Lower lobe of right lung (tissue), 2 donors: ENCODE measurements at regions not wholly inside any gene's neighbourhood (a gene's known extent, or its start where the extent isn't known, plus 50 kb on each side); places are given as distances from the start of the nearest gene placed in this dataset.

Experiments
- ATAC-seq, 2 donors: fragments of 200-7000 bp; cut with Tn5 transposase; one replicate each; pipeline ENCODE4 v1.9.1; 2020 to 2022; ENCODE audit warnings: mild to moderate bottlenecking in 2 of 2, moderate library complexity in 2 of 2
- DNase-seq: peaks from one replicate; pipeline ENCODE4 v3.0.0-alpha.2; 2020
- H3K27ac ChIP-seq: fragments of 200-600 bp; one replicate; pipeline ENCODE4 v1.8.0; 2022
- H3K27me3 ChIP-seq: fragments of 200-600 bp; one replicate; pipeline ENCODE4 v1.8.0; 2022; ENCODE audit warnings: low read depth
- H3K36me3 ChIP-seq: fragments of 200-600 bp; one replicate; pipeline ENCODE4 v1.8.0; 2022; ENCODE audit warnings: mild to moderate bottlenecking
- H3K4me1 ChIP-seq: fragments of 200-600 bp; one replicate; pipeline ENCODE4 v1.8.0; 2022
- H3K4me3 ChIP-seq: fragments of 200-600 bp; one replicate; pipeline ENCODE4 v1.8.0; 2022; ENCODE audit warnings: mild to moderate bottlenecking
- H3K9me3 ChIP-seq: fragments of 200-600 bp; one replicate; pipeline ENCODE4 v1.8.0; 2022
- intact Hi-C: fragments of 100-400 bp; cut with DNase I; formaldehyde crosslinking; loops from one replicate; pipeline ENCODE4 v1.11.0; 2022
- TF ChIP-seq, protein P1 (sequence below): fragments of 200-600 bp; IDR thresholded peaks from one replicate; pipeline ENCODE4 v1.8.0; 2022; ENCODE audit warnings: antibody characterized with exemption, mild to moderate bottlenecking
- donor health status: DM: no; HTN: yes; CAD: no; lungs with severe emphysema.

DNA sequence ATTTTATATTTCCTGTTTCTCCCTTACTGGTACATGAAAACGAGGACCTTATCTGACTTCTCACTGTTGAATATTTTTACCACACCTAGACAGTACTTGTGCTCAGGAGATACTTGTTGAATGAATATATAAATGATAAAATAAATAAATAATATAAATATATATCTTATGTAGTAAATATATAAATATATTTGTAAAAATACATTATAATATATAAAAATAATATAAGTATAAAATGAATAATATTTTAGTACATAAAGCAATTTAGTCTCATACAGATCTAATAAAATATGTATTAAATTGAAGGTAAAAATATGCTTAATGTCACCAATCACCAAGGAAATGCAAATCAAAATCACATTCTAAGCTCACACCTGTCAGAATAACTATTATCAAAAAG, 360.6 kb downstream of the EFNA5 start:
- H3K27ac ChIP-seq: no peak overlapping the region
- ATAC-seq: no peak
- no peak overlapping the region for H3K4me3 ChIP-seq
- no peaks in the 10 kb centered on the region for H3K9me3 ChIP-seq
- TF ChIP-seq, protein P1, sequence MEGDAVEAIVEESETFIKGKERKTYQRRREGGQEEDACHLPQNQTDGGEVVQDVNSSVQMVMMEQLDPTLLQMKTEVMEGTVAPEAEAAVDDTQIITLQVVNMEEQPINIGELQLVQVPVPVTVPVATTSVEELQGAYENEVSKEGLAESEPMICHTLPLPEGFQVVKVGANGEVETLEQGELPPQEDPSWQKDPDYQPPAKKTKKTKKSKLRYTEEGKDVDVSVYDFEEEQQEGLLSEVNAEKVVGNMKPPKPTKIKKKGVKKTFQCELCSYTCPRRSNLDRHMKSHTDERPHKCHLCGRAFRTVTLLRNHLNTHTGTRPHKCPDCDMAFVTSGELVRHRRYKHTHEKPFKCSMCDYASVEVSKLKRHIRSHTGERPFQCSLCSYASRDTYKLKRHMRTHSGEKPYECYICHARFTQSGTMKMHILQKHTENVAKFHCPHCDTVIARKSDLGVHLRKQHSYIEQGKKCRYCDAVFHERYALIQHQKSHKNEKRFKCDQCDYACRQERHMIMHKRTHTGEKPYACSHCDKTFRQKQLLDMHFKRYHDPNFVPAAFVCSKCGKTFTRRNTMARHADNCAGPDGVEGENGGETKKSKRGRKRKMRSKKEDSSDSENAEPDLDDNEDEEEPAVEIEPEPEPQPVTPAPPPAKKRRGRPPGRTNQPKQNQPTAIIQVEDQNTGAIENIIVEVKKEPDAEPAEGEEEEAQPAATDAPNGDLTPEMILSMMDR: no peak
- H3K4me1 ChIP-seq: no peaks in the 10 kb centered on the region
- no peaks in the 10 kb centered on the region for H3K36me3 ChIP-seq
- intact Hi-C loops: no loop called here
- no peak for DNase-seq
- H3K27me3 ChIP-seq: no peaks in the 10 kb centered on the region

DNA sequence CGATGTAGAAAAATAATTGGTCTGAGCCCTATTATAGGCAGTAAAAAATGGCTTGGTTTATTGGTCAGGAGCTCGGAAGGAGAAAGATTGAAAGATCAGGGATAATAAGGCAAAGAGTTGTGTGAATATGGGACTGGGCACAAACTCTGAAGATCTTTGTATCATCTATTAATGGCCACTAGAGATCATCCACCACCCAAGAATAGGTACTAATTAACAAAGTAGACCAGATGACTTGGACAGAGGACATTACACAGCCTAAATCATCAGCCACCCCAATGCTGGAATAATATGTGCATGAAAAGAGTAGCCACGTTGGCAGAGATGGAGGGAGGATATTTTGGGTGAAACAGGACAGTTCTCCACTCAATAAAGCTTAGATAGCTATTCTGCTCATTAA, 364.1 kb downstream of the EFNA5 start:
- no peak overlapping the region for H3K4me3 ChIP-seq

DNA sequence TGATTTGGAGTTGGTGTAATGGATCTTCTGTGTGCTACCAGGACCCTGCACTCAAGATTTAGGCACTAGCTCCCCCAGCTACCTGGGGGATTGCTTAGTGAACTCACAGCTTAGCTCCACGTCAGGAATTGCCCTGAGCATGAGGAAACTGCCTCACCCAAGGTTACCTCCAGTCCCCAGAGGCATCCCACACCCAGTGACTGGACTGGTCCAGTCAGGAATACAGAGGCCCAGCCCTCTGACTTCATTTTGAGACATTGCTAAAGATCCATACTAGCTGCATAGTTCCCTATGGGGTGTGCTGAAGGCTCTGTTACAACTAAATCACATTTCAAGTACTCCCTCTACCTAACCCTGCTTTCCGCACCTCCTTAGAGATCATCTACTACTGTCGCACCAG, 364.7 kb downstream of the EFNA5 start:
- DNase-seq (no peak), ATAC-seq (no peak)
- no peaks in the 10 kb centered on the region for H3K27me3 ChIP-seq
- H3K36me3 ChIP-seq: no peaks in the 10 kb centered on the region
- H3K4me3 ChIP-seq: no peak overlapping the region
- TF ChIP-seq, protein P1: no peak
- no peaks in the 10 kb centered on the region for H3K9me3 ChIP-seq
- no peak overlapping the region for H3K27ac ChIP-seq
- intact Hi-C loops: no loop called here
- H3K4me1 ChIP-seq: no peaks in the 10 kb centered on the region

More for the DNA sequence above, 364.1 kb downstream of the EFNA5 start:
- H3K9me3 ChIP-seq: no peaks in the 10 kb centered on the region
- intact Hi-C loops: no loop called here
- H3K4me1 ChIP-seq: no peaks in the 10 kb centered on the region
- no peaks in the 10 kb centered on the region for H3K36me3 ChIP-seq
- no peaks in the 10 kb centered on the region for H3K27me3 ChIP-seq
- TF ChIP-seq, protein P1: no peak
- no peak for DNase-seq
- H3K27ac ChIP-seq: no peak overlapping the region
- no peak for ATAC-seq

DNA sequence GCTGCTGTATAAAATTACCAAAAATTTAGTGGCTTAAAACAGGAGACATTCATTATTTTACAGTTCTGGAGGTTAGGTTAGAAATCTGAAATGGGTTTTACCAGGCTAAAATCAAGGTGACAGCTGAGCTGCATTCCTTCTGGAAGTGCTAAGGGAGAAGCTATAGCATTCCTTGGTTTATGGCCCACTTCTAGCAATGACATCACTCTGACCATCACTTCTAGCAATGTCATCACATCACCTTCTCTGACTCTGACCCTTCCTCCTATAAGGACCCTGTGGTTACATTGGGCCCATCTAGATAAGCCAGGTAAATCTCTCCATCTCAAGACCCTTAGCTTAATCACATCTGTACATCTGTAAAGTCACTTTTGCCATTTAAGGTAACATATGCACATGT, 366.1 kb downstream of the EFNA5 start:
- Histone ChIP-seq H3K27ac (no peak overlapping the region), H3K27me3 (no peaks in the 10 kb centered on the region), H3K4me3 (no peak overlapping the region), H3K4me1 (no peaks in the 10 kb centered on the region), H3K36me3 (no peaks in the 10 kb centered on the region), H3K9me3 (no peaks in the 10 kb centered on the region)
- intact Hi-C loops: no loop called here
- no peak for ATAC-seq
- DNase-seq: no peak
- TF ChIP-seq, protein P1: no peak

DNA sequence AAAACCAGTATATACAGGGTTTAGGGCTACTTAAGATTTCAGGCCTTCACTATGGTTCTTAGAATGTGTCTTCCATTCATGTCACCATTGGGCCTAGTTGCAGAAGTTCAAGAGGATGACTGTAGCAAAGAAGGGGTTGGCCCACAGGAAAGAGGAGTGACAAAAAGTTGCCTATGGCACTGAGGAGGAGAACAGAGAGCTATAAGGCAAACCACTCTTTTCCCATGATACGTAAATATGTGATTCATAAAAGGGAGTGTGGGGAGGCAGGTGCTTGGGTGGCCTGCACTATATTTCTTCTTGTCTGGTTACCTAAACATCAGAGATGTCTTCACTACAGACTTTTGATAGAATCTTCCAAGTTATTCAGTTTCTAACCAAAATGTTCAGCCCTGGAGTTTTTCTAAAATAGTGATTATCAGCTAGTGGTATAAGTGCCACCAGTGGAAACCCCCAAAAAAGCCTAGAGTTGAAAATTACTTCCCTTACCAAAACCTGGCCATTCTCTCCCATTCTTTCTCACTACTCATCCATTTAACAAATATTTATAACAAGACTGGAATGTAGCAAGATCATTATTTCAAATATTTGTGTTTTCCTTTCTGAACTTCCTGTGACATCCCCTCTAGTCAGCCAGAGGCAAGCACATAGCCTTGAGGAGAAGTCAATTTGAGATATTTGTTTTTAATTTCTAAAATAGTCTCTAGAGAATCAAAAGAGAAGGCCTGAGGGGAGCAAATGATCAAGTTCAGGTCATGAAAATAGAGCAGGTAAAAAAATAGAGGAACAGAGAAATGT, 367.4 kb downstream of the EFNA5 start:
- DNase-seq: no peak
- no peaks in the 10 kb centered on the region for H3K9me3 ChIP-seq
- no peaks in the 10 kb centered on the region for H3K4me1 ChIP-seq
- intact Hi-C loops: no loop called here
- no peaks in the 10 kb centered on the region for H3K36me3 ChIP-seq
- H3K27ac ChIP-seq: no peak overlapping the region
- no peaks in the 10 kb centered on the region for H3K27me3 ChIP-seq
- ATAC-seq: no peak
- TF ChIP-seq, protein P1: no peak
- H3K4me3 ChIP-seq: no peak overlapping the region
